Psoas muscle (tissue), 7 donors: ENCODE measurements at regions not wholly inside any gene's neighbourhood (a gene's known extent, or its start where the extent isn't known, plus 50 kb on each side); places are given as distances from the start of the nearest gene placed in this dataset.

Experiments
- ATAC-seq, 4 donors: fragments of 200-7000 bp; cut with Tn5 transposase; one replicate each; pipeline ENCODE4 v1.9.1; 2020; ENCODE audit warnings: moderate library complexity in 3 of 4, mild to moderate bottlenecking in 2 of 4
- DNase-seq, 2 donors: peaks; one replicate each; pipeline ENCODE4 v3.0.0-alpha.2; 2020
- H3K27ac ChIP-seq: fragments of 200-600 bp; one replicate; pipeline ENCODE4 v1.8.0; 2022
- H3K27me3 ChIP-seq, 3 donors: fragments of 200-600 bp in 1 of 3; one replicate each; pipeline versions ENCODE4 v1.6.1 to v1.8.0; 2013 to 2022; ENCODE audit warnings: low read length in 2 of 3, mild to moderate bottlenecking in 2 of 3, moderate library complexity in 1 of 3; ENCODE audit not compliant: insufficient read depth in 3 of 3
- H3K36me3 ChIP-seq, 2 donors: fragments of 200-600 bp in 1 of 2; one replicate each; pipeline versions ENCODE4 v1.6.1 to v1.8.0; 2013 to 2022; ENCODE audit warnings: low read depth in 1 of 2, mild to moderate bottlenecking in 1 of 2, moderate library complexity in 1 of 2; ENCODE audit not compliant: insufficient read depth in 1 of 2
- H3K4me1 ChIP-seq: fragments of 200-600 bp; one replicate; pipeline ENCODE4 v1.8.0; 2022
- H3K4me3 ChIP-seq: fragments of 200-600 bp; one replicate; pipeline ENCODE4 v1.8.0; 2022; ENCODE audit warnings: mild to moderate bottlenecking
- H3K9me3 ChIP-seq: fragments of 200-600 bp; one replicate; pipeline ENCODE4 v1.8.0; 2022
- CTCF ChIP-seq: fragments of 200-600 bp; IDR thresholded peaks from one replicate; pipeline ENCODE4 v1.8.0; 2022; ENCODE audit warnings: antibody characterized with exemption
- WGBS, 3 donors: extraction: QIAGEN DNeasy Blood & Tissue Kit; methylation state at CpG; one replicate each; pipeline versions ENCODE4 v1.1.6 to v1.1.7; 2013; 5-methylcytosine and 5-hydroxymethylcytosine counted together
- intact Hi-C, 2 donors: fragments of 100-400 bp; cut with DNase I; formaldehyde crosslinking; loops; one replicate each; pipeline versions ENCODE4 v1.11.0 to v1.14.2; 2022
- donor health status: healthy with polysubstance abuse.
- donor health status: DM: no; HTN: no; CAD: no; lungs with moderate emphysema.
- donor health status: Bipolar disorder and iron deficiency.
- donor health status: healthy.
- donor health status: DM: yes; HTN: yes; CAD: no.
- donor health status: DM: no; HTN: no; CAD: no.
- donor health status: DM: yes; HTN: yes; CAD: no.

- no peak for TF ChIP-seq CTCF
Measured at GRCh38 chr12:102763471-102763870, 153.6 kb downstream of the PAH start.

GRCh38 chr12:102763061-102763460 is 154.0 kb downstream of the PAH start:
- Histone ChIP-seq H3K27ac (no peak overlapping the region), H3K27me3 (no peaks in the 10 kb centered on the region), H3K9me3 (no peaks in the 10 kb centered on the region), H3K4me1 (no peaks in the 10 kb centered on the region), H3K36me3 (no peaks in the 10 kb centered on the region), H3K4me3 (no peak overlapping the region)
- intact Hi-C loops, result loop anchor here (10.0 kb wide), 2 partner anchors 268 to 828 kb away; no protein-coding TSS in a partner anchor
- TF ChIP-seq CTCF, result no peak
- DNase-seq (no peak), ATAC-seq (no peak)
- WGBS, 3 donors, result 84 to 85% (median 85%) methylated on average over 4 of the region's 4 CpGs

More at GRCh38 chr12:102763471-102763870, 153.6 kb downstream of the PAH start:
- DNase-seq (no peak), ATAC-seq (no peak)
- no peaks in the 10 kb centered on the region for H3K27me3 ChIP-seq
- H3K27ac ChIP-seq, result no peak overlapping the region
- H3K4me3 ChIP-seq, result no peak overlapping the region
- no peaks in the 10 kb centered on the region for H3K9me3 ChIP-seq
- intact Hi-C loops, result loop anchor here (10.0 kb wide), 2 partner anchors 269 to 829 kb away; no protein-coding TSS in a partner anchor
- no peaks in the 10 kb centered on the region for H3K36me3 ChIP-seq
- WGBS, 3 donors, result 44 to 58% (median 56%) methylated on average over 1 of the region's 1 CpG
- H3K4me1 ChIP-seq, result no peaks in the 10 kb centered on the region

- no peak overlapping the region for H3K27ac ChIP-seq
- no peak for TF ChIP-seq CTCF
- no peak for DNase-seq
- H3K9me3 ChIP-seq, result no peaks in the 10 kb centered on the region
- 79 to 81% (median 80%) methylated on average over 2 of the region's 2 CpGs for WGBS, 3 donors
- no peaks in the 10 kb centered on the region for H3K36me3 ChIP-seq
- intact Hi-C loops, result loop anchor here (10.0 kb wide), 2 partner anchors 266 to 826 kb away; no protein-coding TSS in a partner anchor
- H3K27me3 ChIP-seq, result no peaks in the 10 kb centered on the region
- ATAC-seq, result no peak
- H3K4me3 ChIP-seq, result no peak overlapping the region
- H3K4me1 ChIP-seq, result no peaks in the 10 kb centered on the region
Measured at GRCh38 chr12:102760322-102760721, 156.7 kb downstream of the PAH start.

GRCh38 chr12:102759466-102759865 is 157.6 kb downstream of the PAH start:
- intact Hi-C loops, result no loop called here
- no peak for ATAC-seq

More at GRCh38 chr12:102759466-102759865, 157.6 kb downstream of the PAH start:
- Histone ChIP-seq H3K4me1 (no peaks in the 10 kb centered on the region), H3K36me3 (no peaks in the 10 kb centered on the region), H3K27me3 (no peaks in the 10 kb centered on the region), H3K9me3 (no peaks in the 10 kb centered on the region), H3K27ac (no peak overlapping the region), H3K4me3 (no peak overlapping the region)
- 59 to 72% (median 68%) methylated on average over 2 of the region's 2 CpGs for WGBS, 3 donors
- no peak for TF ChIP-seq CTCF
- no peak for DNase-seq
